WERI-Rb-1 (cell line): ENCODE measurements at regions not wholly inside any gene's neighbourhood (a gene's known extent, or its start where the extent isn't known, plus 50 kb on each side); places are given as distances from the start of the nearest gene placed in this dataset.

Source experiments
- DNase-seq: peaks from one replicate; pipeline ENCODE4 v3.0.0-alpha.2; 2020
- H3K27ac ChIP-seq: fragments of 250-450 bp; sonication (Bioruptor Pico); 2 replicates; pipeline ENCODE4 v1.5.1; 2020; ENCODE audit warnings: mild to moderate bottlenecking, moderate library complexity
- H3K27me3 ChIP-seq: fragments of 250-450 bp; sonication (Bioruptor Pico); 2 replicates; pipeline ENCODE4 v1.5.1; 2021; ENCODE audit warnings: mild to moderate bottlenecking, low read depth, moderate library complexity; ENCODE audit not compliant: insufficient read depth, severe bottlenecking
- H3K36me3 ChIP-seq: fragments of 250-450 bp; sonication (Bioruptor Pico); 2 replicates; pipeline ENCODE4 v1.5.1; 2020; ENCODE audit warnings: mild to moderate bottlenecking, moderate library complexity
- H3K4me3 ChIP-seq: 2 replicates; pipeline ENCODE4 v1.5.1; 2011; ENCODE audit warnings: low read depth, mild to moderate bottlenecking, control low read depth, low read length
- H3K9me3 ChIP-seq: fragments of 250-450 bp; sonication (Bioruptor Pico); 2 replicates; pipeline ENCODE4 v1.5.1; 2021; ENCODE audit warnings: mild to moderate bottlenecking, moderate library complexity; ENCODE audit not compliant: severe bottlenecking
- TF ChIP-seq, protein P1 (sequence below): IDR thresholded peaks from 2 replicates; pipeline ENCODE4 v1.5.1; 2011; ENCODE audit warnings: low read depth, mild to moderate bottlenecking, control low read depth, inconsistent platforms, low read length

DNA sequence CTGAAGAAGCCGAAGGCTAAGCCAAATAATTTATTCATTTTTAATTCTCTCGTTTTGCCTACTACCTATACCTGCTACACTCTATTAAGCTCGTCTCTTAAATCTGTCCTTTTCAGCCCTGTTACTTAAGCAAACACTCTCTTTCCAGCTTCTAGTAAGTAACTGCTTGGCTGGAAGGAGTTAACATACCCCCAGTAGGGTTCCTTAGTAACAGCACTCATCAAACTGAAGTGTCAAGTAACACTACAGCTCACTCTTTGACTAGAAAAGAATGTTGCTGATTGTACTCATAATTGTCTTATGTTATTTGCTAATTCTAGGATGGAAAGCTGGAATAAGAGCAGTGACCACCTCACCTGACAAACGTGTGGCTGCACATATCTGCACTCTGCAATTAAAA is 120.0 kb upstream of the SCN7A start:
- H3K27ac ChIP-seq: no peak overlapping the region
- no peaks in the 10 kb centered on the region for H3K27me3 ChIP-seq
- DNase-seq: no peak

GRCh38 chr2:166613226-166613625 is 119.2 kb upstream of the SCN7A start:
- Histone ChIP-seq H3K36me3 (no peaks in the 10 kb centered on the region), H3K27ac (no peak overlapping the region), H3K9me3 (no peaks in the 10 kb centered on the region), H3K4me3 (no peak overlapping the region), H3K27me3 (no peaks in the 10 kb centered on the region)
- DNase-seq: no peak
- TF ChIP-seq, protein P1, sequence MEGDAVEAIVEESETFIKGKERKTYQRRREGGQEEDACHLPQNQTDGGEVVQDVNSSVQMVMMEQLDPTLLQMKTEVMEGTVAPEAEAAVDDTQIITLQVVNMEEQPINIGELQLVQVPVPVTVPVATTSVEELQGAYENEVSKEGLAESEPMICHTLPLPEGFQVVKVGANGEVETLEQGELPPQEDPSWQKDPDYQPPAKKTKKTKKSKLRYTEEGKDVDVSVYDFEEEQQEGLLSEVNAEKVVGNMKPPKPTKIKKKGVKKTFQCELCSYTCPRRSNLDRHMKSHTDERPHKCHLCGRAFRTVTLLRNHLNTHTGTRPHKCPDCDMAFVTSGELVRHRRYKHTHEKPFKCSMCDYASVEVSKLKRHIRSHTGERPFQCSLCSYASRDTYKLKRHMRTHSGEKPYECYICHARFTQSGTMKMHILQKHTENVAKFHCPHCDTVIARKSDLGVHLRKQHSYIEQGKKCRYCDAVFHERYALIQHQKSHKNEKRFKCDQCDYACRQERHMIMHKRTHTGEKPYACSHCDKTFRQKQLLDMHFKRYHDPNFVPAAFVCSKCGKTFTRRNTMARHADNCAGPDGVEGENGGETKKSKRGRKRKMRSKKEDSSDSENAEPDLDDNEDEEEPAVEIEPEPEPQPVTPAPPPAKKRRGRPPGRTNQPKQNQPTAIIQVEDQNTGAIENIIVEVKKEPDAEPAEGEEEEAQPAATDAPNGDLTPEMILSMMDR: no peak

More for the DNA sequence above, 120.0 kb upstream of the SCN7A start:
- Histone ChIP-seq H3K36me3 (no peaks in the 10 kb centered on the region), H3K9me3 (no peaks in the 10 kb centered on the region), H3K4me3 (no peak overlapping the region)
- TF ChIP-seq, protein P1: no peak

DNA sequence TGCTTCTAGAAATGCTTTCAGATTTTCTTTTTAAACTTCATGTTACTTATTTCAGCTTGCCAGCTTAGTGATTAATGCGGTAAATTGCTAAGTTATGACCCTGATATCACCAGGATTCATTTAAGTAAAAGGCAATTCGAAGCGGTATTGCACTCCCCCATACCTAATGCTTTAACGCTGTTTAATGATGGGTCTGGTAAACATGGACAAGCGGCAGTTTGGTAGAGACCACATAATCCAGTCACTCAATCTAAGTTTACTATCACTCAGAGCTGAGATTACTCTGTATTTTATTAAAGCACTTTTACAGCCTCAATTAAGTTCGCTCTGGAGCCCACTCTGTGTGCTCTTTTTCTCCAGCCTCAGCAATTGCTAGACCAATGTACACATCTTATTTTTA is 118.2 kb upstream of the SCN7A start:
- no peaks in the 10 kb centered on the region for H3K27me3 ChIP-seq
- no peak overlapping the region for H3K27ac ChIP-seq
- DNase-seq: no peak
- no peak overlapping the region for H3K4me3 ChIP-seq
- TF ChIP-seq, protein P1: no peak
- H3K36me3 ChIP-seq: no peaks in the 10 kb centered on the region
- no peaks in the 10 kb centered on the region for H3K9me3 ChIP-seq

DNA sequence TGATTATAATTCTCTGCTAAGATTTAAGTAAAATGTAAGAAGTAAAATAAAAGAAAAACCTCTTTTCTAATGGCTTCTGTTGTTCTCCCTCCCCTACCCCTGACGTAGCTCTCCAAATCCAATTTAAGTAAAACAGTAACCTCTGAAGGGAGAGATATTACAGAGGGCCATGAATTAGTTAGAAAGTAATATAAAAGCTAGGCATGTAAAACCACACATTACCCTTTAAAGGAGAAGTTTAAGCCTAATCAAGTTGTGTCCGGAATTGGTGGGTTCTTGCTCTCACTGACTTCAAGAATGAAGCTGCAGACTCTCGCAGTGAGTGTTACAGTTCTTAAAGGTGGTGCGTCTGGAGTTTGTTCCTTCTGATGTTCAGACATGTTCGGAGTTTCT is 116.9 kb upstream of the SCN7A start:
- Histone ChIP-seq H3K4me3 (no peak overlapping the region), H3K27ac (no peak overlapping the region), H3K36me3 (no peaks in the 10 kb centered on the region), H3K27me3 (no peaks in the 10 kb centered on the region), H3K9me3 (no peaks in the 10 kb centered on the region)
- DNase-seq: no peak
- TF ChIP-seq, protein P1: no peak

- no peaks in the 10 kb centered on the region for H3K27me3 ChIP-seq
- no peak for DNase-seq
- TF ChIP-seq, protein P1: no peak
- no peaks in the 10 kb centered on the region for H3K9me3 ChIP-seq
- H3K4me3 ChIP-seq: no peak overlapping the region
- no peak overlapping the region for H3K27ac ChIP-seq
- H3K36me3 ChIP-seq: no peaks in the 10 kb centered on the region
Measured at GRCh38 chr2:166610180-166610912, 116.3 kb upstream of the SCN7A start.
